Hepatocyte (in vitro differentiated cells): ENCODE measurements at regions not wholly inside any gene's neighbourhood (a gene's known extent, or its start where the extent isn't known, plus 50 kb on each side); places are given as distances from the start of the nearest gene placed in this dataset.

Experiments
- EZH2 ChIP-seq: fragments of 200-600 bp; sonication (generic); IDR thresholded peaks from 2 replicates; pipeline ENCODE4 v1.6.1; 2016; ENCODE audit warnings: antibody characterized with exemption, mild to moderate bottlenecking, borderline replicate concordance
- EZH2phosphoT487 ChIP-seq: fragments of 200-600 bp; sonication (generic); IDR thresholded peaks from one replicate; pipeline ENCODE4 v1.6.1; 2018; ENCODE audit warnings: antibody characterized with exemption, mild to moderate bottlenecking, low read depth, moderate library complexity; ENCODE audit not compliant: unreplicated experiment, severe bottlenecking
- TF ChIP-seq, protein P1 (sequence below): fragments of 200-600 bp; sonication (generic); IDR thresholded peaks from 2 replicates; pipeline ENCODE4 v1.5.1; 2016; ENCODE audit warnings: antibody characterized with exemption, mild to moderate bottlenecking; ENCODE audit not compliant: poor library complexity

DNA sequence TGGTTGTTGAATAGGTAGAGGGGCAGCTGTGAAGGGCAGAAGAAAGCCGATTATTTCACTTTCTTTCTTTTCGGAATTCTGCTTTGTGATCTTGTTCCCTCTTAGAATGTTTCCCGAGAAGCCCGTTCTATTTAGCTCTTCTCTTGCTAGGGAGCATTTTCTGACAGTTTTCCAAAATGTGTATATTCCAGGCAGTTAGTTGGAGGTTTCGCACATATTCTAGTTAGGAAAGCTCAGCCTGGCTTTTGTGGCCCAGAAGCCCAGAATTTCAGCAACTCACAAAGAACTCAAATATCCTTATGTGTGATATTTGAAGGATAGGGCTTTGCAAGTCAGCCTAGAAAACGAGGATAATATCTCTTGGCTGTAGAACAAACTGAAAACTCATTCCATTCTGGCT, 461.0 kb upstream of the C9orf72 start:
- no peak for TF ChIP-seq EZH2
- TF ChIP-seq, protein P1, sequence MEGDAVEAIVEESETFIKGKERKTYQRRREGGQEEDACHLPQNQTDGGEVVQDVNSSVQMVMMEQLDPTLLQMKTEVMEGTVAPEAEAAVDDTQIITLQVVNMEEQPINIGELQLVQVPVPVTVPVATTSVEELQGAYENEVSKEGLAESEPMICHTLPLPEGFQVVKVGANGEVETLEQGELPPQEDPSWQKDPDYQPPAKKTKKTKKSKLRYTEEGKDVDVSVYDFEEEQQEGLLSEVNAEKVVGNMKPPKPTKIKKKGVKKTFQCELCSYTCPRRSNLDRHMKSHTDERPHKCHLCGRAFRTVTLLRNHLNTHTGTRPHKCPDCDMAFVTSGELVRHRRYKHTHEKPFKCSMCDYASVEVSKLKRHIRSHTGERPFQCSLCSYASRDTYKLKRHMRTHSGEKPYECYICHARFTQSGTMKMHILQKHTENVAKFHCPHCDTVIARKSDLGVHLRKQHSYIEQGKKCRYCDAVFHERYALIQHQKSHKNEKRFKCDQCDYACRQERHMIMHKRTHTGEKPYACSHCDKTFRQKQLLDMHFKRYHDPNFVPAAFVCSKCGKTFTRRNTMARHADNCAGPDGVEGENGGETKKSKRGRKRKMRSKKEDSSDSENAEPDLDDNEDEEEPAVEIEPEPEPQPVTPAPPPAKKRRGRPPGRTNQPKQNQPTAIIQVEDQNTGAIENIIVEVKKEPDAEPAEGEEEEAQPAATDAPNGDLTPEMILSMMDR: no peak
- TF ChIP-seq EZH2phosphoT487: no peak
